B cell (primary cell): ENCODE measurements at regions not wholly inside any gene's neighbourhood (a gene's known extent, or its start where the extent isn't known, plus 50 kb on each side); places are given as distances from the start of the nearest gene placed in this dataset.

Experiments
- ATAC-seq: fragments of 200-7000 bp; cut with Tn5 transposase; one replicate; pipeline ENCODE4 v1.10.0; 2021; ENCODE audit warnings: low read depth, mild to moderate bottlenecking, moderate number of reproducible peaks, moderate library complexity
- CTCF ChIA-PET: fragments of 350-600 bp; sonication (Branson Sonifier 250); formaldehyde crosslinking; loops from one replicate; lab custom pipeline; 2021; ENCODE audit warnings: antibody characterized with exemption, inconsistent platforms; lab: Charles Lee
- POLR2A ChIA-PET: fragments of 350-600 bp; sonication (Branson Sonifier 250); formaldehyde crosslinking; loops from one replicate; lab custom pipeline; 2021; ENCODE audit warnings: antibody characterized with exemption; lab: Charles Lee
- DNase-seq: peaks from one replicate; pipeline ENCODE4 v3.0.0; 2013
- H2AFZ ChIP-seq: 2 replicates; pipeline ENCODE4 v1.6.1; 2012; ENCODE audit warnings: mild to moderate bottlenecking, low read depth, low read length; ENCODE audit not compliant: insufficient read depth, poor library complexity, severe bottlenecking
- H3K27ac ChIP-seq, 2 donors: 1 replicate in 1 of 2; 2 replicates in 1 of 2; pipeline ENCODE4 v1.5.1; 2012 to 2013; ENCODE audit warnings: low read length in 2 of 2, mild to moderate bottlenecking in 2 of 2, moderate library complexity in 1 of 2
- H3K27me3 ChIP-seq, 4 experiments: fragments of 200-600 bp in 1 of 4; sonication (generic) in 1 of 4; replicated peaks in 1 of 4; 1 replicate in 2 of 4; 2 replicates in 2 of 4; pipeline versions ENCODE4 v1.6.1 to v1.7.0; 2013 to 2016; ENCODE audit warnings: low read length in 3 of 4, mild to moderate bottlenecking in 2 of 4, mixed read lengths in 1 of 4, moderate library complexity in 1 of 4; ENCODE audit not compliant: insufficient read depth in 4 of 4, control insufficient read depth in 3 of 4; ENCODE audit errors: control extremely low read depth in 1 of 4
- H3K36me3 ChIP-seq, 2 experiments: replicated peaks in 1 of 2; 1 replicate in 1 of 2; 2 replicates in 1 of 2; pipeline versions ENCODE4 v1.6.1 to v1.7.1; 2013; ENCODE audit warnings: low read length in 1 of 2; ENCODE audit not compliant: insufficient read depth in 2 of 2, control insufficient read depth in 1 of 2; ENCODE audit errors: control extremely low read depth in 1 of 2, extremely low read depth in 1 of 2
- H3K4me1 ChIP-seq, 2 donors: fragments of 200-600 bp in 1 of 2; sonication (generic) in 1 of 2; 1 replicate in 1 of 2; 2 replicates in 1 of 2; pipeline versions ENCODE4 v1.5.1 to v1.6.1; 2013 to 2017; ENCODE audit warnings: low read length in 2 of 2; ENCODE audit not compliant: control insufficient read depth in 2 of 2, insufficient read depth in 2 of 2
- H3K4me2 ChIP-seq: replicated peaks from 2 replicates; pipeline ENCODE3; 2012; ENCODE audit warnings: mild to moderate bottlenecking, low read depth, low read length; ENCODE audit not compliant: poor library complexity, severe bottlenecking
- H3K4me3 ChIP-seq, 5 experiments: fragments of 200-600 bp in 1 of 5; sonication (generic) in 1 of 5; 1 replicate in 3 of 5; 2 replicates in 2 of 5; pipeline versions ENCODE4 v1.5.1 to v1.7.0; 2011 to 2016; ENCODE audit warnings: low read length in 4 of 5, mild to moderate bottlenecking in 4 of 5, low read depth in 2 of 5, control low read depth in 1 of 5, moderate library complexity in 1 of 5; ENCODE audit not compliant: insufficient read depth in 1 of 5; ENCODE audit errors: control extremely low read depth in 1 of 5, extremely low read depth in 1 of 5
- H3K79me2 ChIP-seq: fragments of 200-600 bp; sonication (generic); one replicate; pipeline ENCODE4 v1.6.0; 2016; ENCODE audit warnings: low read length; ENCODE audit not compliant: control insufficient read depth, insufficient read depth
- H3K9ac ChIP-seq: fragments of 200-600 bp; sonication (generic); 2 replicates; pipeline ENCODE4 v1.6.1; 2017; ENCODE audit warnings: mild to moderate bottlenecking, low read length, moderate library complexity
- H3K9me3 ChIP-seq, 3 donors: one replicate each; pipeline versions ENCODE4 v1.6.1 to v1.7.1; 2013; ENCODE audit warnings: low read length in 2 of 3; ENCODE audit not compliant: control insufficient read depth in 2 of 3, insufficient read depth in 1 of 3; ENCODE audit errors: control extremely low read depth in 1 of 3
- H4K20me1 ChIP-seq: 2 replicates; pipeline ENCODE4 v1.6.0; 2012; ENCODE audit warnings: mild to moderate bottlenecking, low read length; ENCODE audit not compliant: insufficient read depth, control insufficient read depth, poor library complexity, severe bottlenecking
- H3K27ac Mint-ChIP-seq: one replicate; pipeline ENCODE4 v1.8.0; 2021; ENCODE audit warnings: mixed read lengths
- H3K27me3 Mint-ChIP-seq: one replicate; pipeline ENCODE4 v1.8.0; 2021; ENCODE audit warnings: mixed read lengths
- H3K4me1 Mint-ChIP-seq: one replicate; pipeline ENCODE4 v1.8.0; 2021; ENCODE audit warnings: mixed read lengths
- H3K4me3 Mint-ChIP-seq: one replicate; pipeline ENCODE4 v1.8.0; 2021; ENCODE audit warnings: mixed read lengths
- H3K9me3 Mint-ChIP-seq: one replicate; pipeline ENCODE4 v1.8.0; 2022; ENCODE audit warnings: mixed read lengths; ENCODE audit not compliant: insufficient read depth
- CTCF ChIP-seq: fragments of 200-600 bp; IDR thresholded peaks from one replicate; pipeline ENCODE4 v1.8.0; 2022; ENCODE audit warnings: antibody characterized with exemption, mild to moderate bottlenecking
- EZH2 ChIP-seq: IDR thresholded peaks from 2 replicates; pipeline ENCODE4 v1.6.1; 2012; ENCODE audit warnings: borderline replicate concordance, low read depth, mild to moderate bottlenecking, moderate library complexity, low read length; ENCODE audit not compliant: insufficient read depth, poor library complexity, severe bottlenecking
- WGBS: methylation state at CpG from one replicate; pipeline ENCODE4 v1.1.5; 2013; ENCODE audit warnings: missing lambda C conversion rate; ENCODE audit not compliant: insufficient coverage; 5-methylcytosine and 5-hydroxymethylcytosine counted together
- intact Hi-C: fragments of 100-400 bp; cut with micrococcal nuclease; formaldehyde crosslinking; loops from one replicate; pipeline ENCODE4 v1.10.0; 2022

DNA sequence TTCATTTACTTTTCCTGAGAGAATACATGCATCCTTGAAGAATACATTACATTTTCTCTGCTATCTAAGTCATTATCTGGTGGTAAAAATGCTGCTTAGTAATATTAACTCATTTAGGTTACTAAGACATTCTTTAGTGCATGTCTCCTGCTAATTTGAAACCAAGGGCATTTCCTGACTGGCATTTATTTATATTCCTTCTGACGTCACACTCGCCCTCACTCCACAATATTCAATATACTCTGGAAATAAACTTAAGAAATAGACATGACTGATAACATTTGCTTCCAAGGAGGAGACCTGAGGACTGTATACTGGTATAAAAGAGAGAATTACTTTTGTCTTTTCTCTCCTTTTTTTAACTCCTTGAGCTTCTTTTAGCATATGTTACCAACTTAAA, 619.5 kb upstream of the SMIM31 start:
- no peak for ATAC-seq
- Histone ChIP-seq H3K36me3 (no peaks in the 10 kb centered on the region), H3K4me1 (no peaks in the 10 kb centered on the region), H3K27ac (no peak overlapping the region), H3K27me3 (no peaks in the 10 kb centered on the region), H4K20me1 (no peaks in the 10 kb centered on the region), H3K4me3 (no peak overlapping the region), H3K79me2 (no peaks in the 10 kb centered on the region), H3K4me2 (no peak overlapping the region), H3K9ac (no peak overlapping the region), H2AFZ (no peak overlapping the region), H3K9me3 (no peaks in the 10 kb centered on the region)
- DNase-seq: no peak
- Mint-ChIP-seq H3K4me1 (no peaks in the 10 kb centered on the region), H3K27ac (no peak overlapping the region), H3K4me3 (no peak overlapping the region), H3K9me3 (no peaks in the 10 kb centered on the region), H3K27me3 (no peaks in the 10 kb centered on the region)
- ChIA-PET POLR2A (no interaction called here), CTCF (no interaction called here)
- TF ChIP-seq CTCF (no peak), EZH2 (no peak)
- no CpG with 5 or more reads among the region's 2 CpGs for WGBS
- intact Hi-C loops: no loop called here

DNA sequence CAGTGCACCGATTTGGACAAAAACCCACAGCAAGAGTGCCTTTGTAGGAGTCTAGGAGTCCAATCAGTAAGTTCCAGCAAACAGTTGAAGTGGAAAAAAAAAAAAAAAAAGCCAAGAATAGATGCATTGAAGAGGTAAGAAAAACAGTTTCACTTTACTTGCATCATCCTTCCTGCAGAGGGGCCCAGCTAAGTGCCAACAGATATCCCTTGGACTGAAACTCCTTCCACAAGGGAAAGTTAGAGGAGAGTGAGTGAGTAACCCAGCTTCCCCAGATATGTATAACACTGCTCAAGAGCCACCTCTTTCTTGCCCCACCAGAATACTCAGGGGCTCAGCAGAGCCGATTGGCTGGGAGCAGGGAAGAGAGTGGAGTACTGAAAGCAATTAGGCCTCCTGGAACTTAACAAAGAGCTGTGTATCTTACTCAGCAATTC, 617.7 kb upstream of the SMIM31 start:
- no peaks in the 10 kb centered on the region for H3K27me3 Mint-ChIP-seq
- Histone ChIP-seq H3K4me3 (no peak overlapping the region), H3K27me3 (no peaks in the 10 kb centered on the region), H3K79me2 (no peaks in the 10 kb centered on the region), H3K4me1 (no peaks in the 10 kb centered on the region), H3K9ac (no peak overlapping the region), H2AFZ (no peak overlapping the region), H3K9me3 (no peaks in the 10 kb centered on the region), H3K27ac (no peak overlapping the region), H3K36me3 (no peaks in the 10 kb centered on the region), H3K4me2 (no peak overlapping the region), H4K20me1 (no peaks in the 10 kb centered on the region)
- H3K4me1 Mint-ChIP-seq: no peaks in the 10 kb centered on the region
- TF ChIP-seq CTCF (no peak), EZH2 (no peak)
- ChIA-PET POLR2A (no interaction called here), CTCF (no interaction called here)
- intact Hi-C loops: no loop called here
- no peak for ATAC-seq
- DNase-seq: no peak
- WGBS: 56% methylated on average over 1 of the region's 2 CpGs
- H3K4me3 Mint-ChIP-seq: no peak overlapping the region
- H3K9me3 Mint-ChIP-seq: no peaks in the 10 kb centered on the region
- no peak overlapping the region for H3K27ac Mint-ChIP-seq
